AG10803 (cell line): ENCODE measurements at regions not wholly inside any gene's neighbourhood (a gene's known extent, or its start where the extent isn't known, plus 50 kb on each side); places are given as distances from the start of the nearest gene placed in this dataset.
"Not testable (repeated sequence)": the region's sequence is repeated elsewhere in the genome, so short reads cannot be mapped to it uniquely, and the experiment has no call there.

Experiments used
- DNase-seq: peaks from one replicate; pipeline ENCODE4 v3.0.0; 2010; ENCODE audit warnings: low read depth
- H3K4me3 ChIP-seq: 2 replicates; pipeline ENCODE4 v1.5.1; 2011; ENCODE audit warnings: mild to moderate bottlenecking, low read length, control low read depth
- CTCF ChIP-seq: conservative IDR thresholded peaks from 2 replicates; pipeline ENCODE4 v1.5.1; 2011; ENCODE audit warnings: mild to moderate bottlenecking, low read length, control low read depth, inconsistent platforms

DNA sequence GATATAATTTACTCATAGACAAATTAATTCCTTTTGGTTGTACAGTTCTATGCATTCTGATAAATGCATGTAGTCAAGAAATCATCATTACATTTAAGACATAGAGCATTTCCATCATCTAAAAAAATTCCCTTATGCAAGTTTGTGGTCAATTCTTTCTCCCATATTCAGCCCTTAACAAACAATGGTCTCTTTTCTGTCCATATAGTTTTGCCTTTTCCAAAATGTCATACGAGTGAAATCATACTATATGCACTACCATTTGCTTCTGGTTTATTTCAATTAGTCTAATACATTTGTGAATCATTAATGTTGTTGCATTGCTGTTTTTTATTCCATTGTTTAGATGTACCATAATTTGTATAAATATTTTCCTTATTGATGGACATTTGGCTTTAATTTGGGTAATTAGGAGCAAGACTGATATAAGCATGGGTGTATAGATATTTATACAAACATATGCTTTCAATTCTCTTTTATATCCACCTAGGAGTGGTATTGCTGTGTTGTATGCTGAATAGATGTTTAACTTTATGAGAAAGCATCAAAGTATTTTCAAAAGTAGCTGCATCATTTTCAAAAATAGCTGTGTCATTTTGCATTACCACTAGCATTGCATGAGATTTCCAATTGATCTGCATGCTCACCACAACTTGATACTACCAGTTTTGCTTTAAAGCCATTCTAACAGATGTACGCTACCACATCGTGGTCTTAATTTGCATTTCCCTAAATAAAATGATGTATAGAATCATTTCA lies 397.0 kb upstream of the ADAMTS5 start:
- DNase-seq, result peak; percentile 31
- no peak overlapping the region for H3K4me3 ChIP-seq
- TF ChIP-seq CTCF, result no peak

DNA sequence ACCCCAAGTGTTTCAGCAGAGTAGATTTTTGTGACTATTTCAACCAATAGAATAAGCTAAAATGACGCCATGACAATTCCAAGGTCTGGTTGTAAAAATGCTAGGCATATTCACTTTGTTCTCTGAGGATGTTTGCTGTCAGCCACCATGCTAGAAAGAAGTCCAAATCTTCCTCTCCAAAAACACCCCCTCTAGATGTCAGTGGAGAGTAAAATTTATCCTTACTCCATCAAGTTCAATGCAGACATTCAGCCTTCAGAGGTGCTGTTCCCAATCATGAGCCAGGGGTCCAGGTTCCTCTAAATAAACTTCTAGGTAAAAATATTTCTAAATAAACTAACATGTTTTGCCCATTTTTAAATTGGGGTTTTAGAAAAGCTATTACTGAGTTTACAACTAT lies 395.4 kb upstream of the ADAMTS5 start:
- no peak overlapping the region for H3K4me3 ChIP-seq
- TF ChIP-seq CTCF, result peak; percentile 19
- DNase-seq, result no peak

GRCh38 chr21:27359141-27359540 lies 392.3 kb upstream of the ADAMTS5 start:
- peak; percentile 88 for DNase-seq
- H3K4me3 ChIP-seq, result no peak overlapping the region
- no peak for TF ChIP-seq CTCF

DNA sequence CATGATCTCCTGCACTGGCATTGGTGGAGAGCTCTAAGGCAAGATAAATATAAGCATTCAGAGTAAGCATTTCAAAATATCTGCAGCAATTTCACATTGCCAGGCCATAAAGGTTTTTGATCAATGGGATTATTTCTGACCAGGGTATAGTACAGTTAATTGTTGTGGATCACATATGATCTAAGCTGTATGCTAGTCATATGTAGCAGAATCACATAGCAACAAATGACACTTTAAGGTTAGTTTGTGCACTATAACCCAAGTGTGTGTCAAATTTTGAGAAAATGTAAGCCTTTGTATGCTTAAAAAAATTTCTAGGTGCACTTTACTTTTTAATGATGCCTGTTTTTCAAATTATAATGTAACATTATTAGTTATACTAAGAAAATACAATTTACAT lies 386.0 kb upstream of the ADAMTS5 start:
- no peak for DNase-seq
- no peak for TF ChIP-seq CTCF
- no peak overlapping the region for H3K4me3 ChIP-seq

GRCh38 chr21:27346041-27346448 lies 379.2 kb upstream of the ADAMTS5 start:
- no peak overlapping the region for H3K4me3 ChIP-seq
- DNase-seq, result peak; percentile 60
- no peak for TF ChIP-seq CTCF

GRCh38 chr21:27339902-27340301 lies 373.0 kb upstream of the ADAMTS5 start:
- H3K4me3 ChIP-seq, result no peak overlapping the region
- DNase-seq, result peak; percentile 77
- no peak for TF ChIP-seq CTCF

- H3K4me3 ChIP-seq, DNase-seq: not testable (repeated sequence)
Measured at GRCh38 chr21:27338007-27338406, 371.1 kb upstream of the ADAMTS5 start.

DNA sequence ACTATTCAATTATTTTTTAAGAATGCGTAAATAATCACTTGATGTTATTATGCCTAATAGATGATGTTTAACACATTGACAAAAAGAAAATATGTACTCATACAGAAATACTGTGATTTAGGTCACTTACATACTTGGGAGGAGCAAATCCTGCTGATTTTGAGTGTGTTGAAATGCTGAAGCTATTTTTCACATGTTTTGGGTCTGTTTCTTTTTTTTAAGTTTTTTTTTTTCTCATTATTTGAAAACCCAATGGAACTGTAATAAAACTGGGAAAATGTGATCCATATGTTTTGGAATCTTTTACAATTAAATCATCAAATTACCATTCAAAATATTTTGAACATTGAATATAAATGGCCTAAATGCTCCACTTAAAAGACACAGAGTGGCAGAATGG lies 366.2 kb upstream of the ADAMTS5 start:
- TF ChIP-seq CTCF, result no peak
- no peak overlapping the region for H3K4me3 ChIP-seq
- DNase-seq, result peak; percentile 79
